T-helper 2 cell treated with Interferon-gamma antibody and Interleukin-4, amounts not matched to agents 5 μg/mL and 100 μg/mL, for 36 hours (primary cell): ENCODE measurements at regions not wholly inside any gene's neighbourhood (a gene's known extent, or its start where the extent isn't known, plus 50 kb on each side); places are given as distances from the start of the nearest gene placed in this dataset.
"Not testable (repeated sequence)": the region's sequence is repeated elsewhere in the genome, so short reads cannot be mapped to it uniquely, and the experiment has no call there.

ENCODE experiments used
- DNase-seq: peaks from one replicate; pipeline ENCODE4 v3.0.0; 2021; ENCODE audit warnings: low spot score
- H3K27ac Mint-ChIP-seq: one replicate; pipeline ENCODE4 v1.8.0; 2021; ENCODE audit warnings: mild to moderate bottlenecking, mixed read lengths
- H3K27me3 Mint-ChIP-seq: one replicate; pipeline ENCODE4 v1.8.0; 2021; ENCODE audit warnings: low read depth, mixed read lengths
- H3K36me3 Mint-ChIP-seq: one replicate; pipeline ENCODE4 v1.8.0; 2021; ENCODE audit warnings: low read depth, mixed read lengths
- H3K4me1 Mint-ChIP-seq: one replicate; pipeline ENCODE4 v1.8.0; 2021; ENCODE audit warnings: low read depth, mixed read lengths
- H3K4me3 Mint-ChIP-seq: one replicate; pipeline ENCODE4 v1.8.0; 2022; ENCODE audit warnings: mild to moderate bottlenecking, moderate library complexity, mixed read lengths
- H3K9me3 Mint-ChIP-seq: one replicate; pipeline ENCODE4 v1.8.0; 2021; ENCODE audit warnings: mixed read lengths

- H3K4me3 Mint-ChIP-seq = no peak overlapping the region
- H3K9me3 Mint-ChIP-seq = no peaks in the 10 kb centered on the region
- DNase-seq = no peak
- no peaks in the 10 kb centered on the region for H3K4me1 Mint-ChIP-seq
- H3K27me3 Mint-ChIP-seq = no peaks in the 10 kb centered on the region
- H3K36me3 Mint-ChIP-seq = no peaks in the 10 kb centered on the region
- H3K27ac Mint-ChIP-seq = no peak overlapping the region
Measured at GRCh38 chr1:187038784-187039183, 210.0 kb downstream of the PLA2G4A start.

GRCh38 chr1:187041104-187041503 lies 212.4 kb downstream of the PLA2G4A start:
- H3K4me1 Mint-ChIP-seq = no peaks in the 10 kb centered on the region
- DNase-seq = no peak
- no peaks in the 10 kb centered on the region for H3K27me3 Mint-ChIP-seq
- H3K4me3 Mint-ChIP-seq = no peak overlapping the region
- no peaks in the 10 kb centered on the region for H3K9me3 Mint-ChIP-seq
- no peaks in the 10 kb centered on the region for H3K36me3 Mint-ChIP-seq
- H3K27ac Mint-ChIP-seq = no peak overlapping the region

GRCh38 chr1:187042538-187042937 lies 213.8 kb downstream of the PLA2G4A start:
- Mint-ChIP-seq H3K27ac (no peak overlapping the region), H3K27me3 (no peaks in the 10 kb centered on the region), H3K4me1 (no peaks in the 10 kb centered on the region), H3K36me3 (no peaks in the 10 kb centered on the region), H3K4me3 (no peak overlapping the region), H3K9me3 (no peaks in the 10 kb centered on the region)
- DNase-seq = no peak

GRCh38 chr1:187043433-187043832 lies 214.7 kb downstream of the PLA2G4A start:
- not testable (repeated sequence) for H3K36me3 Mint-ChIP-seq

GRCh38 chr1:187044411-187044810 lies 215.7 kb downstream of the PLA2G4A start:
- Mint-ChIP-seq H3K27ac (no peak overlapping the region), H3K9me3 (no peaks in the 10 kb centered on the region), H3K4me1 (no peaks in the 10 kb centered on the region), H3K27me3 (no peaks in the 10 kb centered on the region), H3K4me3 (no peak overlapping the region), H3K36me3 (no peaks in the 10 kb centered on the region)
- no peak for DNase-seq

More at GRCh38 chr1:187043433-187043832, 214.7 kb downstream of the PLA2G4A start:
- not testable (repeated sequence) for H3K4me3 Mint-ChIP-seq, H3K9me3 Mint-ChIP-seq, H3K27me3 Mint-ChIP-seq, H3K27ac Mint-ChIP-seq, DNase-seq, H3K4me1 Mint-ChIP-seq

GRCh38 chr1:187045371-187045770 lies 216.6 kb downstream of the PLA2G4A start:
- no peaks in the 10 kb centered on the region for H3K36me3 Mint-ChIP-seq

GRCh38 chr1:187046293-187046692 lies 217.5 kb downstream of the PLA2G4A start:
- Mint-ChIP-seq H3K36me3 (no peaks in the 10 kb centered on the region), H3K27me3 (no peaks in the 10 kb centered on the region), H3K4me3 (no peak overlapping the region), H3K9me3 (no peaks in the 10 kb centered on the region), H3K27ac (no peak overlapping the region), H3K4me1 (no peaks in the 10 kb centered on the region)
- DNase-seq = no peak

More at GRCh38 chr1:187045371-187045770, 216.6 kb downstream of the PLA2G4A start:
- Mint-ChIP-seq H3K4me3 (no peak overlapping the region), H3K4me1 (no peaks in the 10 kb centered on the region), H3K9me3 (no peaks in the 10 kb centered on the region), H3K27me3 (no peaks in the 10 kb centered on the region), H3K27ac (no peak overlapping the region)
- DNase-seq = no peak

- Mint-ChIP-seq H3K27ac (no peak overlapping the region), H3K4me1 (no peaks in the 10 kb centered on the region), H3K27me3 (no peaks in the 10 kb centered on the region), H3K4me3 (no peak overlapping the region), H3K36me3 (no peaks in the 10 kb centered on the region), H3K9me3 (no peaks in the 10 kb centered on the region)
- DNase-seq = no peak
Measured at GRCh38 chr1:187047298-187047697, 218.5 kb downstream of the PLA2G4A start.

GRCh38 chr1:187051618-187052232 lies 223.0 kb downstream of the PLA2G4A start:
- H3K27me3 Mint-ChIP-seq = no peaks in the 10 kb centered on the region
- H3K27ac Mint-ChIP-seq = no peak overlapping the region
- no peak overlapping the region for H3K4me3 Mint-ChIP-seq
- DNase-seq = no peak
- H3K4me1 Mint-ChIP-seq = no peaks in the 10 kb centered on the region
- no peaks in the 10 kb centered on the region for H3K36me3 Mint-ChIP-seq
- no peaks in the 10 kb centered on the region for H3K9me3 Mint-ChIP-seq

GRCh38 chr1:187053876-187054275 lies 225.1 kb downstream of the PLA2G4A start:
- H3K27me3 Mint-ChIP-seq = no peaks in the 10 kb centered on the region
- no peak for DNase-seq
- H3K4me1 Mint-ChIP-seq = no peaks in the 10 kb centered on the region
- H3K27ac Mint-ChIP-seq = no peak overlapping the region
- H3K36me3 Mint-ChIP-seq = no peaks in the 10 kb centered on the region
- H3K4me3 Mint-ChIP-seq = no peak overlapping the region
- H3K9me3 Mint-ChIP-seq = no peaks in the 10 kb centered on the region

- no peaks in the 10 kb centered on the region for H3K4me1 Mint-ChIP-seq
- no peaks in the 10 kb centered on the region for H3K27me3 Mint-ChIP-seq
- no peak overlapping the region for H3K27ac Mint-ChIP-seq
- no peaks in the 10 kb centered on the region for H3K36me3 Mint-ChIP-seq
- DNase-seq = no peak
- no peaks in the 10 kb centered on the region for H3K9me3 Mint-ChIP-seq
- no peak overlapping the region for H3K4me3 Mint-ChIP-seq
Measured at GRCh38 chr1:187054862-187055757, 226.4 kb downstream of the PLA2G4A start.

- no peak for DNase-seq
- Mint-ChIP-seq H3K27ac (no peak overlapping the region), H3K27me3 (no peaks in the 10 kb centered on the region), H3K36me3 (no peaks in the 10 kb centered on the region), H3K4me3 (no peak overlapping the region), H3K4me1 (no peaks in the 10 kb centered on the region), H3K9me3 (no peaks in the 10 kb centered on the region)
Measured at GRCh38 chr1:187063271-187063670, 234.5 kb downstream of the PLA2G4A start.

- Mint-ChIP-seq H3K36me3 (no peaks in the 10 kb centered on the region), H3K4me3 (no peak overlapping the region), H3K9me3 (no peaks in the 10 kb centered on the region), H3K27ac (no peak overlapping the region), H3K4me1 (no peaks in the 10 kb centered on the region), H3K27me3 (no peaks in the 10 kb centered on the region)
- DNase-seq = no peak
Measured at GRCh38 chr1:187067160-187067559, 238.4 kb downstream of the PLA2G4A start.

GRCh38 chr1:187070076-187070475 lies 241.3 kb downstream of the PLA2G4A start:
- peaks cover 7% of the 10 kb centered on the region for H3K36me3 Mint-ChIP-seq
- no peak for DNase-seq

More at GRCh38 chr1:187070076-187070475, 241.3 kb downstream of the PLA2G4A start:
- Mint-ChIP-seq H3K27ac (no peak overlapping the region), H3K27me3 (no peaks in the 10 kb centered on the region), H3K4me1 (peaks cover 5% of the 10 kb centered on the region), H3K9me3 (no peaks in the 10 kb centered on the region), H3K4me3 (no peak overlapping the region)
